ENCODE measurements at regions not wholly inside any gene's neighbourhood (a gene's known extent, or its start where the extent isn't known, plus 50 kb on each side); places are given as distances from the start of the nearest gene placed in this dataset.

GRCh38 chr18:6504605-6505497, 90.1 kb upstream of the L3MBTL4 start:
- no peaks in the 10 kb centered on the region for H3K36me3 ChIP-seq
- no peaks in the 10 kb centered on the region for H3K9me3 ChIP-seq (ENCODE audit: low read depth)
- H3K4me3 ChIP-seq = no peak overlapping the region
- no peak for DNase-seq (ENCODE audit: low read depth in 1 of 2, low spot score in 1 of 2)
- peaks cover 8% of the 10 kb centered on the region for H3K4me1 ChIP-seq (ENCODE audit: low read depth)
- H3K27me3 ChIP-seq = no peaks in the 10 kb centered on the region
- TF ChIP-seq CTCF (IDR thresholded peaks at IDR 0.05; ENCODE audit: low read depth, low read length) = no peak
- no peak overlapping the region for H3K27ac ChIP-seq

- Histone ChIP-seq H3K4me1 (ENCODE audit: low read depth) (peaks cover 12% of the 10 kb centered on the region), H3K9me3 (ENCODE audit: low read depth) (no peaks in the 10 kb centered on the region), H3K27ac (no peak overlapping the region), H3K27me3 (no peaks in the 10 kb centered on the region), H3K4me3 (no peak overlapping the region), H3K36me3 (no peaks in the 10 kb centered on the region)
- TF ChIP-seq CTCF (IDR thresholded peaks at IDR 0.05; ENCODE audit: low read depth, low read length) = no peak
- DNase-seq (ENCODE audit: low read depth in 1 of 2, low spot score in 1 of 2) = no peak
Observed at GRCh38 chr18:6505498-6505875, 90.8 kb upstream of the L3MBTL4 start.

- DNase-seq (ENCODE audit: low read depth in 1 of 2, low spot score in 1 of 2) = no peak
Observed at GRCh38 chr18:6509417-6509816, 94.7 kb upstream of the L3MBTL4 start.

GRCh38 chr18:6509832-6510231, 95.1 kb upstream of the L3MBTL4 start:
- H3K36me3 ChIP-seq = no peaks in the 10 kb centered on the region
- H3K4me3 ChIP-seq = no peak overlapping the region
- peak in 1 of 2 donors; percentile 43 for DNase-seq (ENCODE audit: low read depth in 1 of 2, low spot score in 1 of 2)
- peaks cover 12% of the 10 kb centered on the region for H3K4me1 ChIP-seq (ENCODE audit: low read depth)
- H3K9me3 ChIP-seq (ENCODE audit: low read depth) = no peaks in the 10 kb centered on the region
- no peak for TF ChIP-seq CTCF (IDR thresholded peaks at IDR 0.05; ENCODE audit: low read depth, low read length)
- H3K27ac ChIP-seq = peak overlapping the region; percentile 58
- no peaks in the 10 kb centered on the region for H3K27me3 ChIP-seq

More at GRCh38 chr18:6509417-6509816, 94.7 kb upstream of the L3MBTL4 start:
- Histone ChIP-seq H3K9me3 (ENCODE audit: low read depth) (no peaks in the 10 kb centered on the region), H3K4me1 (ENCODE audit: low read depth) (peaks cover 12% of the 10 kb centered on the region), H3K27me3 (no peaks in the 10 kb centered on the region), H3K27ac (peak overlapping the region; percentile 58), H3K36me3 (no peaks in the 10 kb centered on the region), H3K4me3 (no peak overlapping the region)
- TF ChIP-seq CTCF (IDR thresholded peaks at IDR 0.05; ENCODE audit: low read depth, low read length) = no peak

- no peak for DNase-seq (ENCODE audit: low read depth in 1 of 2, low spot score in 1 of 2)
- H3K4me1 ChIP-seq (ENCODE audit: low read depth) = no peaks in the 10 kb centered on the region
- no peak overlapping the region for H3K27ac ChIP-seq
- H3K4me3 ChIP-seq = no peak overlapping the region
- no peaks in the 10 kb centered on the region for H3K9me3 ChIP-seq (ENCODE audit: low read depth)
- TF ChIP-seq CTCF (IDR thresholded peaks at IDR 0.05; ENCODE audit: low read depth, low read length) = no peak
- no peaks in the 10 kb centered on the region for H3K36me3 ChIP-seq
- H3K27me3 ChIP-seq = no peaks in the 10 kb centered on the region
Observed at GRCh38 chr18:6520901-6521300, 106.2 kb upstream of the L3MBTL4 start.
